ENCODE measurements at regions not wholly inside any gene's neighbourhood (a gene's known extent, or its start where the extent isn't known, plus 50 kb on each side); places are given as distances from the start of the nearest gene placed in this dataset.
"Not testable (repeated sequence)": the region's sequence is repeated elsewhere in the genome, so short reads cannot be mapped to it uniquely, and the experiment has no call there.

GRCh38 chr2:75988622-75989021, 277.9 kb upstream of the GCFC2 start:
- not testable (repeated sequence) for ATAC-seq

DNA sequence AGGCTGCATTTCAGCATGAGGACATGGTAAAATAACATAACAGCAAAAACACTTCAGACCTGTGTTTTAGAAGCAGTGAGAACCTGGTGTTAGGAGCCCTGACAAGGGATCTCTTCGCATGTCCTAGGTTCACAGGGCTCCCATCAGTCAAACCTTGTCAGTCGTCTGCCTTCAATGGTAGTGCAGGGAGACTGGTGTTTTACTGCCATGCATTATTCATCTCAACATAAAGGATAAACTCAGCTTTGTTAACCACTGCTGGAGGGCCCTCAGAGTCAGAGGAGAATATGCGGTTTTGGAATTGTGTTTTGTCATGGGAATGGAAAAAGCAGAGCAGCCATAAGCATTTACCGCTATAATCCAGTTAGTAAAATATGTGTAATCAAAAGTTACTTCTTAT, 275.9 kb upstream of the GCFC2 start:
- no peak for ATAC-seq

GRCh38 chr2:75982719-75983118, 272.0 kb upstream of the GCFC2 start:
- no peak for ATAC-seq

DNA sequence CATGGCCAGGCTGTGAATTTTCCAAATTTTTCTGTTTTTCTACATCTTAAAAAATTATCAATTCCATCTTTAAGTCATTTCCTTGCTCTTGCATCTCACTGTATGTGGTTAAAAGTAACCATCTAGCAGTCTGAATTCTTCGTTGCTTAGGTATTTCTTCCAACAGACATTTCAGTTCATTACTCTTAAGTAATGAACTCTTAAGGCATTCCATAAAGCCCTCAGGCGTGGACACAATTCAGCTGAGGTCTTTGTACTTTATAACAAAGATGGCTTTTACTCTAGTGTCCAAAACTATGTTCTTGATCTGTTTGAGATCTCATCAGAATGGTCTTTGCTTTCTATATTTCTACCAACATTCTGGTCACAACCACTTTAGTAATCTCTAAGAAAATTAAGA, 253.9 kb upstream of the GCFC2 start:
- ATAC-seq, result no peak

GRCh38 chr2:75960472-75961009, 249.8 kb upstream of the GCFC2 start:
- no peak for ATAC-seq

GRCh38 chr2:75959724-75960471, 249.2 kb upstream of the GCFC2 start:
- ATAC-seq, result no peak

GRCh38 chr2:75954761-75955160, 244.0 kb upstream of the GCFC2 start:
- ATAC-seq, result no peak

DNA sequence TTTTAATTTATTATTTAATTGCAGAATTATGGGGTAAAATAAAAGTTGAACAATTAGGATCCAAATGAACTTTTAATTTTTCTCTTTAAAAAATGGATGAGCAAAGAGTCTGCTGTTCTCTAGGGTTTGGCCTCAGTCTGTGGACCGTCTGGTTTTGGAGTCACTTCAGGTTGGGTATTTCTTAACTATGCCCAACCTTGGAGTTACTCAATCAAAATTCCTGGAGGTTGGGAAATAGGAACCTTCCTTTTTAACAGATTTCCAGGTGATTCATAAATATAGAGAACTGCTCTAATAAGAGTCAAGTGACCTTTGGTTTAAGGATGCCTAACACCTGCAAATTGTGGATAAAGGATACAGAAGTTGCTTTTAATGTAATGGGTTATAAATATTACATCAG, 241.5 kb upstream of the GCFC2 start:
- ATAC-seq, result no peak

- ATAC-seq, result no peak
These were observed 238.8 kb upstream of the GCFC2 start for GRCh38 chr2:75949385-75950030.

GRCh38 chr2:75936311-75936710, 225.6 kb upstream of the GCFC2 start:
- no peak for ATAC-seq

GRCh38 chr2:75932996-75933395, 222.3 kb upstream of the GCFC2 start:
- ATAC-seq, result no peak

- ATAC-seq, result no peak
These were observed 217.4 kb upstream of the GCFC2 start for GRCh38 chr2:75928093-75928492.

- ATAC-seq, result no peak
These were observed 214.8 kb upstream of the GCFC2 start for GRCh38 chr2:75925331-75926024.

- no peak for ATAC-seq
These were observed 211.5 kb upstream of the GCFC2 start for GRCh38 chr2:75922191-75922590.

DNA sequence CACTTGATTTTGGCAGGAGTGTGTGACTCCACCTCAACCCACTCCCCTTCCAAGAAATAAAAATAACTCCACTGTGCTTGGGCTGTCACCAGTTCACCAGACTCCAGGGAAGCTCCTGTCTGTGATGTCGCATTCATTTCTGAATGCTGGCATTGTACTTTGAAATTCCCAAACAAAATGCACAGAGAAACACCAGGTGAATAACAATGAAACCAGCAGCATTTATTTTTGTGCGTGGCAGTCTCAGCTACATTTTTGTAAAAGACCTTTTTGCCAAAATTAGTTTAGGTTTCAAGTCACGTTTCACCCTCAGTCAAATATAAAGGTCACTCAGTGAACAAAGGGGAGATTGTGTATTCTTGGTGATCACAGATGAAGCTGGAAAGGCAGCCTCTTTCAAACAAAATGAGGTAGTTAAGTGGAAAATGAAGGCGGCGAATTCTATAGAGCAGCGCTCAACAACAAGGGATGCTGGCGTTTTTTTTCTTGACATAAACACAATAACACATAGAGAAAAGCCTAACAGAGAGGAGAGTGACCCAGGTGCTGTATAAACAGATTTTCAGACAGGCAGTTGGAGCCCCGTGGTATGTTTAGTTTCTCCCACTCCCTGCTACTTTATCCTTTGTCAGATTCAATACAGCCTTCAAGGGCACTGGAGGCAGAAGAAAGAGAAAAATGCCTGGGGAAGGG, 210.3 kb upstream of the GCFC2 start:
- no peak for ATAC-seq

GRCh38 chr2:75915851-75916634, 205.3 kb upstream of the GCFC2 start:
- ATAC-seq, result no peak

- no peak for ATAC-seq
These were observed 186.2 kb upstream of the GCFC2 start for GRCh38 chr2:75896779-75897366.

GRCh38 chr2:75894170-75894569, 183.5 kb upstream of the GCFC2 start:
- ATAC-seq, result no peak

GRCh38 chr2:75892490-75892889, 181.8 kb upstream of the GCFC2 start:
- no peak for ATAC-seq

DNA sequence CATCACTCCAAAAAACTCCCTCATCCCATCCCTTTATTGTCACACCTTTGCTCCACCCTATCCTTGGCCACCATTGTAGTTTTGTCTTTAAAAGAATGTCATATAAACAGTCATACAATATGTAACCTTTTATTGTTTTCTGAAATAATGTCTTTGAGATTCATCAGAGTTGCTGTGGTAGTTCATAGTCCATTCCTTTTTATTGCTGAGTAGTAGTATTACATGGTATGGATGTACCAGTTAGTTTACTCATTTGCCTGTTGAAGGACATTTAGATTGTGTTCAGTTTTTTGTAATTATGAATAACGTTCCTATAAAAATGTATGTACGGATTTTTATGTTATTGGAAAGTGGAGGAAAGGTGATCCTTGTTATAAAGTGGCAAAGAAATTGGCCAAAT, 171.8 kb upstream of the GCFC2 start:
- no peak for ATAC-seq

DNA sequence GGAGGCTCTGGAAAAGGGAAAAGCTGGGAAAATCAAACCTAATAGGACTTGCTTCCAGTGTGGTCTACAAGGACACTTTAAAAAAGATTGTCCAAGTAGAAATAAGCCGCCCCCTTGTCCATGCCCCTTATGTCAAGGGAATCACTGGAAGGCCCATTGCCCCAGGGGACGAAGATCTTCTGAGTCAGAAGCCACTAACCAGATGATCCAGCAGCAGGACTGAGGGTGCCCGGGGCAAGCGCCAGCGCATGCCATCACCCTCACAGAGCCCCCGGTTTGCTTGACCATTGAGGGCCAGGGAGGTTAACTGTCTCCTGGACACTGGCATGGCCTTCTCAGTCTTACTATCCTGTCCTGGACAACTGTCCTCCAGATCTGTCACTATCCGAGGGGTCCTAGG, 164.9 kb upstream of the GCFC2 start:
- ATAC-seq, result not testable (repeated sequence)

All from activated CD4-positive, CD25-positive, alpha-beta regulatory T cell treated with anti-CD3 and anti-CD28 coated beads, Interleukin-2, amount 50 U/mL, for 24 hours (primary cell).